Endothelial cell of umbilical vein (primary cell): ENCODE measurements at regions not wholly inside any gene's neighbourhood (a gene's known extent, or its start where the extent isn't known, plus 50 kb on each side); places are given as distances from the start of the nearest gene placed in this dataset.
"Not testable (repeated sequence)": the region's sequence is repeated elsewhere in the genome, so short reads cannot be mapped to it uniquely, and the experiment has no call there.

Experiments used
- BruUV-seq: library from RNA; stranded (reverse); fragments of 400-500 nt; replicated peaks from 2 replicates; lab custom pipeline; 2021; lab: Mats Ljungman, UMichigan
- CTCF ChIA-PET: fragments of 300-600, 350-600 bp; sonication (Branson Sonifier 250); formaldehyde crosslinking; loops from one replicate; lab custom pipeline; 2021; ENCODE audit warnings: antibody characterized with exemption, inconsistent platforms; lab: Charles Lee
- POLR2A ChIA-PET: fragments of 300-600, 350-600 bp; sonication (Branson Sonifier 250); formaldehyde crosslinking; loops from one replicate; lab custom pipeline; 2021; ENCODE audit warnings: antibody characterized with exemption, inconsistent platforms; lab: Charles Lee
- DNase-seq: peaks from one replicate; pipeline ENCODE4 v3.0.0-alpha.2; 2011; ENCODE audit warnings: low read depth, low spot score
- FAIRE-seq: peaks from 2 replicates; lab custom pipeline; 2011; peaks lifted over from hg19 to GRCh38; lab: Jason Lieb, UNC
- H2AFZ ChIP-seq: 2 replicates; pipeline ENCODE4 v1.6.0; 2012; ENCODE audit warnings: low read depth, low read length, control low read depth, inconsistent platforms
- H3K27ac ChIP-seq: 2 replicates; pipeline ENCODE4 v1.5.1; 2011; ENCODE audit warnings: low read depth, mild to moderate bottlenecking, control low read depth, low read length, moderate library complexity; ENCODE audit not compliant: insufficient read depth
- H3K27me3 ChIP-seq, 2 experiments: 2 replicates each; pipeline versions ENCODE4 v1.6.0 to v1.6.1; 2011; ENCODE audit warnings: low read length in 2 of 2, mixed read lengths in 1 of 2; ENCODE audit not compliant: control insufficient read depth in 2 of 2, insufficient read depth in 2 of 2
- H3K36me3 ChIP-seq, 2 experiments: 2 replicates in 1 of 2; 3 replicates in 1 of 2; pipeline ENCODE4 v1.5.1; 2011; ENCODE audit warnings: low read length in 2 of 2, mild to moderate bottlenecking in 1 of 2, moderate library complexity in 1 of 2; ENCODE audit not compliant: control insufficient read depth in 2 of 2, insufficient read depth in 2 of 2; ENCODE audit errors: extremely low read depth in 1 of 2
- H3K4me1 ChIP-seq: 3 replicates; pipeline ENCODE4 v1.5.1; 2011; ENCODE audit warnings: mild to moderate bottlenecking, low read length; ENCODE audit not compliant: control insufficient read depth, insufficient read depth; ENCODE audit errors: extremely low read depth
- H3K4me2 ChIP-seq: 2 replicates; pipeline ENCODE4 v1.6.1; 2011; ENCODE audit warnings: low read length, control low read depth, mixed read lengths; ENCODE audit not compliant: insufficient read depth
- H3K4me3 ChIP-seq, 3 experiments: fragments of 200-600 bp in 1 of 3; sonication (generic), shearing (Covaris generic) in 1 of 3; replicated peaks in 1 of 3; 2 replicates each; pipeline ENCODE4 v1.5.1; 2011 to 2016; ENCODE audit warnings: control low read depth in 3 of 3, low read length in 3 of 3, mild to moderate bottlenecking in 2 of 3, inconsistent platforms in 1 of 3, low read depth in 1 of 3, moderate library complexity in 1 of 3; ENCODE audit not compliant: insufficient read depth in 1 of 3
- H3K79me2 ChIP-seq: 2 replicates; pipeline ENCODE4 v1.6.0; 2012; ENCODE audit warnings: low read length, inconsistent platforms; ENCODE audit not compliant: control insufficient read depth, insufficient read depth
- H3K9ac ChIP-seq: replicated peaks from 2 replicates; pipeline ENCODE3; 2011; ENCODE audit warnings: low read length, control low read depth; ENCODE audit not compliant: insufficient read depth; ENCODE audit errors: extremely low read depth
- H3K9me1 ChIP-seq: replicated peaks from 3 replicates; pipeline ENCODE4 v1.6.0; 2011; ENCODE audit warnings: mild to moderate bottlenecking, low read length; ENCODE audit not compliant: control insufficient read depth, insufficient read depth; ENCODE audit errors: extremely low read depth
- H3K9me3 ChIP-seq: replicated peaks from 2 replicates; pipeline ENCODE4 v1.5.1; 2012; ENCODE audit warnings: low read length, inconsistent platforms; ENCODE audit not compliant: control insufficient read depth, insufficient read depth
- H4K20me1 ChIP-seq: replicated peaks from 2 replicates; pipeline ENCODE3; 2011; ENCODE audit warnings: mild to moderate bottlenecking, low read length; ENCODE audit not compliant: control insufficient read depth, insufficient read depth; ENCODE audit errors: extremely low read depth
- CTCF ChIP-seq, 2 donors: IDR thresholded peaks; 1 replicate in 1 of 2; 2 replicates in 1 of 2; pipeline ENCODE4 v1.5.1; 2011; ENCODE audit warnings: low read length in 2 of 2, mild to moderate bottlenecking in 2 of 2, moderate library complexity in 2 of 2, control low read depth in 1 of 2, inconsistent platforms in 1 of 2, low read depth in 1 of 2; ENCODE audit not compliant: insufficient read depth in 1 of 2; ENCODE audit errors: extremely low read depth in 1 of 2
- EZH2 ChIP-seq: IDR thresholded peaks from 2 replicates; pipeline ENCODE4 v1.6.1; 2012; ENCODE audit warnings: borderline replicate concordance, low read depth, mild to moderate bottlenecking, moderate library complexity, low read length, inconsistent platforms; ENCODE audit not compliant: severe bottlenecking
- FOS ChIP-seq: IDR thresholded peaks from 2 replicates; pipeline ENCODE4 v1.6.1; 2011; ENCODE audit warnings: mild to moderate bottlenecking, low read length, moderate library complexity, borderline replicate concordance; ENCODE audit not compliant: insufficient read depth
- GATA2 ChIP-seq: IDR thresholded peaks from 2 replicates; pipeline ENCODE4 v1.7.0; 2011; ENCODE audit warnings: low read depth, mild to moderate bottlenecking, moderate library complexity, mixed read lengths, low read length; ENCODE audit not compliant: insufficient read length, insufficient read depth
- JUN ChIP-seq: IDR thresholded peaks from 2 replicates; pipeline ENCODE4 v1.6.1; 2011; ENCODE audit warnings: borderline replicate concordance, low read depth; ENCODE audit not compliant: insufficient read length, insufficient read depth
- MAX ChIP-seq: IDR thresholded peaks from 2 replicates; pipeline ENCODE4 v1.6.1; 2011; ENCODE audit not compliant: insufficient read depth, insufficient read length
- MYC ChIP-seq: IDR thresholded peaks from one replicate; pipeline ENCODE4 v1.6.1; 2011; ENCODE audit warnings: mild to moderate bottlenecking, low read depth, low read length
- POLR2A ChIP-seq: IDR thresholded peaks from 2 replicates; pipeline ENCODE4 v1.6.1; 2012; ENCODE audit warnings: low read depth, mild to moderate bottlenecking, control low read depth, low read length
- POLR2AphosphoS5 ChIP-seq: IDR thresholded peaks from 2 replicates; pipeline ENCODE4 v1.6.1; 2012; ENCODE audit warnings: low read depth, mild to moderate bottlenecking, control low read depth, low read length, moderate library complexity; ENCODE audit not compliant: insufficient read depth
- dilution Hi-C: fragments of 300-500 bp; cut with MboI; formaldehyde crosslinking; loops from one replicate; pipeline ENCODE4 v1.15.0; 2019; ENCODE audit warnings: low sequenced_read_pairs; ENCODE audit not compliant: extremely low pct_ligation_motif_present
- intact Hi-C: fragments of 100-400 bp; cut with micrococcal nuclease; formaldehyde crosslinking; loops from one replicate; pipeline ENCODE4 v1.10.0; 2022

GRCh38 chr2:209008636-209009287, 415.1 kb upstream of the MAP2 start:
- no peak overlapping the region for H3K9ac ChIP-seq
- no peak overlapping the region for H3K4me3 ChIP-seq
- ChIA-PET POLR2A (no interaction called here), CTCF (no interaction called here)
- no peaks in the 10 kb centered on the region for H3K4me1 ChIP-seq
- intact Hi-C loops: no loop called here
- no peak overlapping the region for H3K27ac ChIP-seq
- H3K27me3 ChIP-seq: no peaks in the 10 kb centered on the region
- TF ChIP-seq FOS (no peak), POLR2AphosphoS5 (no peak), EZH2 (no peak), MAX (no peak), POLR2A (no peak), GATA2 (no peak), CTCF (IDR thresholded peaks at IDR 0.05; ENCODE audit: extremely low read depth in 1 of 2, insufficient read depth in 1 of 2, low read depth in 1 of 2, low read length in 2 of 2) (no peak), JUN (no peak), MYC (no peak)
- H3K4me2 ChIP-seq: no peak overlapping the region
- no peak for FAIRE-seq
- no peaks in the 10 kb centered on the region for H3K9me3 ChIP-seq
- H4K20me1 ChIP-seq: no peaks in the 10 kb centered on the region
- DNase-seq: no peak
- no peaks in the 10 kb centered on the region for H3K9me1 ChIP-seq
- BruUV-seq: no TSS peak
- no peak overlapping the region for H2AFZ ChIP-seq
- no peaks in the 10 kb centered on the region for H3K79me2 ChIP-seq
- H3K36me3 ChIP-seq: no peaks in the 10 kb centered on the region
- dilution Hi-C loops: no loop called here

GRCh38 chr2:209018633-209019032, 405.2 kb upstream of the MAP2 start:
- BruUV-seq, DNase-seq, H3K27ac ChIP-seq, H2AFZ ChIP-seq, POLR2A ChIA-PET, intact Hi-C loops, H3K36me3 ChIP-seq, FAIRE-seq, H3K4me1 ChIP-seq, H3K4me2 ChIP-seq, dilution Hi-C loops, CTCF ChIA-PET, H3K9me3 ChIP-seq, H3K9me1 ChIP-seq, H3K9ac ChIP-seq, H4K20me1 ChIP-seq, H3K79me2 ChIP-seq, H3K4me3 ChIP-seq, H3K27me3 ChIP-seq: not testable (repeated sequence)
